WTC11 (cell line): ENCODE measurements at regions not wholly inside any gene's neighbourhood (a gene's known extent, or its start where the extent isn't known, plus 50 kb on each side); places are given as distances from the start of the nearest gene placed in this dataset.

Source experiments
- ATAC-seq: fragments of 200-7000 bp; cut with Tn5 transposase; 2 replicates; pipeline ENCODE4 v1.10.0; 2021; ENCODE audit warnings: mild to moderate bottlenecking, moderate library complexity
- CTCF ChIA-PET: fragments of 300-600 bp; sonication (Branson Sonifier 250); formaldehyde crosslinking; loops from one replicate; lab custom pipeline; 2021; ENCODE audit warnings: antibody characterized with exemption; lab: Charles Lee
- POLR2A ChIA-PET: fragments of 350-600 bp; sonication (Branson Sonifier 250); formaldehyde crosslinking; loops from one replicate; lab custom pipeline; 2021; ENCODE audit warnings: antibody characterized with exemption; lab: Charles Lee
- DNase-seq: peaks from one replicate; pipeline ENCODE4 v3.0.0; 2021; ENCODE audit warnings: low spot score
- H3K27ac Mint-ChIP-seq: 2 replicates; pipeline ENCODE4 v1.8.0; 2021; ENCODE audit warnings: mixed read lengths
- H3K27me3 Mint-ChIP-seq: 2 replicates; pipeline ENCODE4 v1.8.0; 2021; ENCODE audit warnings: low read depth, mild to moderate bottlenecking, moderate library complexity, mixed read lengths
- H3K36me3 Mint-ChIP-seq: 2 replicates; pipeline ENCODE4 v1.8.0; 2021; ENCODE audit warnings: mixed read lengths
- H3K4me1 Mint-ChIP-seq: 2 replicates; pipeline ENCODE4 v1.8.0; 2022; ENCODE audit warnings: mixed read lengths
- H3K4me3 Mint-ChIP-seq: 2 replicates; pipeline ENCODE4 v1.8.0; 2021; ENCODE audit warnings: mild to moderate bottlenecking, moderate library complexity, mixed read lengths
- H3K9me3 Mint-ChIP-seq: 2 replicates; pipeline ENCODE4 v1.8.0; 2021; ENCODE audit warnings: mixed read lengths
- AFF4 ChIP-seq: sonication (generic); formaldehyde crosslinking; IDR thresholded peaks from 2 replicates; pipeline ENCODE4 v1.8.1; 2023; ENCODE audit warnings: mild to moderate bottlenecking, missing genetic modification reagents, borderline replicate concordance
- CBFB ChIP-seq: sonication (generic); formaldehyde crosslinking; IDR thresholded peaks from 2 replicates; pipeline ENCODE4 v1.8.1; 2022; ENCODE audit warnings: mild to moderate bottlenecking, low read depth, missing genetic modification reagents
- CDX4 ChIP-seq: fragments of 250-450 bp; sonication (Bioruptor Pico); IDR thresholded peaks from 2 replicates; pipeline ENCODE4 v1.9.0; 2021; ENCODE audit warnings: moderate library complexity, mild to moderate bottlenecking, inconsistent platforms, borderline replicate concordance
- CREM ChIP-seq: sonication (generic); formaldehyde crosslinking; IDR thresholded peaks from 2 replicates; pipeline ENCODE4 v1.8.1; 2022; ENCODE audit warnings: mild to moderate bottlenecking, missing genetic modification reagents, moderate library complexity
- ELF4 ChIP-seq: sonication (generic); formaldehyde crosslinking; IDR thresholded peaks from 2 replicates; pipeline ENCODE4 v1.8.1; 2022; ENCODE audit warnings: low read depth, mild to moderate bottlenecking, moderate library complexity, missing genetic modification reagents
- EMX1 ChIP-seq: fragments of 250-450 bp; sonication (Bioruptor Pico); IDR thresholded peaks from 2 replicates; pipeline ENCODE4 v1.8.0; 2021; ENCODE audit warnings: mild to moderate bottlenecking
- FOXP1 ChIP-seq: sonication (generic); formaldehyde crosslinking; IDR thresholded peaks from 2 replicates; pipeline ENCODE4 v1.8.0; 2022; ENCODE audit warnings: missing genetic modification reagents, mild to moderate bottlenecking, moderate library complexity, borderline replicate concordance
- FOXP4 ChIP-seq: sonication (generic); formaldehyde crosslinking; IDR thresholded peaks from 2 replicates; pipeline ENCODE4 v1.8.0; 2022; ENCODE audit warnings: mild to moderate bottlenecking, missing genetic modification reagents
- GABPB1 ChIP-seq: sonication (generic); formaldehyde crosslinking; IDR thresholded peaks from 2 replicates; pipeline ENCODE4 v1.8.1; 2023; ENCODE audit warnings: mild to moderate bottlenecking, missing genetic modification reagents
- GRHL2 ChIP-seq: fragments of 250-450 bp; sonication (Bioruptor Pico); IDR thresholded peaks from 2 replicates; pipeline ENCODE4 v1.8.0; 2022; ENCODE audit warnings: mild to moderate bottlenecking, moderate library complexity; ENCODE audit not compliant: insufficient replicate concordance, severe bottlenecking
- HMGA2 ChIP-seq: fragments of 250-450 bp; sonication (Bioruptor Pico); IDR thresholded peaks from 2 replicates; pipeline ENCODE4 v1.4.0; 2021; ENCODE audit warnings: mild to moderate bottlenecking, moderate library complexity
- JAZF1 ChIP-seq: fragments of 250-450 bp; sonication (Bioruptor Pico); IDR thresholded peaks from 2 replicates; pipeline ENCODE4 v1.9.0; 2021; ENCODE audit warnings: moderate library complexity, mild to moderate bottlenecking, inconsistent platforms
- KAT7 ChIP-seq: sonication (generic); formaldehyde crosslinking; IDR thresholded peaks from 2 replicates; pipeline ENCODE4 v1.8.1; 2023; ENCODE audit warnings: missing genetic modification reagents, mild to moderate bottlenecking, borderline replicate concordance
- MXD4 ChIP-seq: fragments of 250-450 bp; sonication (Bioruptor Pico); IDR thresholded peaks from 2 replicates; pipeline ENCODE4 v1.8.0; 2021; ENCODE audit warnings: mild to moderate bottlenecking, moderate library complexity, borderline replicate concordance
- NR1H2 ChIP-seq: sonication (generic); formaldehyde crosslinking; IDR thresholded peaks from 2 replicates; pipeline ENCODE4 v1.9.0; 2021; ENCODE audit warnings: mild to moderate bottlenecking, moderate library complexity, missing genetic modification reagents
- PRRX2 ChIP-seq: fragments of 250-450 bp; sonication (Bioruptor Pico); IDR thresholded peaks from 2 replicates; pipeline ENCODE4 v1.8.0; 2021; ENCODE audit warnings: mild to moderate bottlenecking
- SMAD3 ChIP-seq: sonication (generic); formaldehyde crosslinking; IDR thresholded peaks from 2 replicates; pipeline ENCODE4 v1.8.0; 2022; ENCODE audit warnings: missing genetic modification reagents, mild to moderate bottlenecking, borderline replicate concordance
- STAT6 ChIP-seq: sonication (generic); formaldehyde crosslinking; conservative IDR thresholded peaks from 2 replicates; pipeline ENCODE4 v1.8.1; 2023; ENCODE audit warnings: mild to moderate bottlenecking, low read depth, missing genetic modification reagents, moderate library complexity
- TEAD1 ChIP-seq: sonication (generic); formaldehyde crosslinking; IDR thresholded peaks from 2 replicates; pipeline ENCODE4 v1.8.0; 2022; ENCODE audit warnings: mild to moderate bottlenecking, missing genetic modification reagents
- USF1 ChIP-seq: sonication (generic); formaldehyde crosslinking; IDR thresholded peaks from 2 replicates; pipeline ENCODE4 v1.8.0; 2022; ENCODE audit warnings: mild to moderate bottlenecking, missing genetic modification reagents
- ZNF121 ChIP-seq: sonication (generic); formaldehyde crosslinking; IDR thresholded peaks from 2 replicates; pipeline ENCODE4 v1.8.0; 2023; ENCODE audit warnings: missing genetic modification reagents

- TF ChIP-seq AFF4 (CRISPR knock-in tag) (no peak), STAT6 (CRISPR knock-in tag) (no peak), NR1H2 (no peak), USF1 (no peak), GABPB1 (CRISPR knock-in tag) (no peak)
These were observed 412.3 kb downstream of the OXSM start (continued) for GRCh38 chr3:26202169-26202568.

- CTCF ChIA-PET, result no interaction called here
- no peaks in the 10 kb centered on the region for H3K4me1 Mint-ChIP-seq
- no peak for DNase-seq
- no peak overlapping the region for H3K4me3 Mint-ChIP-seq
- no peak overlapping the region for H3K27ac Mint-ChIP-seq
- H3K36me3 Mint-ChIP-seq, result no peaks in the 10 kb centered on the region
- H3K27me3 Mint-ChIP-seq, result no peaks in the 10 kb centered on the region
- H3K9me3 Mint-ChIP-seq, result peaks cover 3% of the 10 kb centered on the region
- POLR2A ChIA-PET, result no interaction called here
- no peak for ATAC-seq
- no peak for TF ChIP-seq TEAD1 (CRISPR knock-in tag)
- TF ChIP-seq JAZF1 (CRISPR knock-in tag), result no peak
- no peak for TF ChIP-seq SMAD3 (CRISPR knock-in tag)
- no peak for TF ChIP-seq GRHL2 (CRISPR knock-in tag)
- TF ChIP-seq CREM (CRISPR knock-in tag), result no peak
- no peak for TF ChIP-seq EMX1 (CRISPR knock-in tag)
- no peak for TF ChIP-seq KAT7
- TF ChIP-seq USF1, result no peak
- TF ChIP-seq ELF4, result no peak
- no peak for TF ChIP-seq ZNF121 (CRISPR knock-in tag)
- no peak for TF ChIP-seq PRRX2 (CRISPR knock-in tag)
- TF ChIP-seq FOXP1 (CRISPR knock-in tag), result no peak
- TF ChIP-seq HMGA2, result no peak
- no peak for TF ChIP-seq MXD4 (CRISPR knock-in tag)
- TF ChIP-seq FOXP4 (CRISPR knock-in tag), result no peak
- no peak for TF ChIP-seq CDX4 (CRISPR knock-in tag)
- no peak for TF ChIP-seq CBFB (CRISPR knock-in tag)
These were observed 415.6 kb downstream of the OXSM start for GRCh38 chr3:26205475-26205874.
